GM21526 (cell line): ENCODE measurements at regions not wholly inside any gene's neighbourhood (a gene's known extent, or its start where the extent isn't known, plus 50 kb on each side); places are given as distances from the start of the nearest gene placed in this dataset.
"Not testable (repeated sequence)": the region's sequence is repeated elsewhere in the genome, so short reads cannot be mapped to it uniquely, and the experiment has no call there.

ENCODE experiments used
- ATAC-seq: cut with Tn5 transposase; IDR thresholded peaks from one replicate; pipeline ENCODE4 v1.9.1; 2021; ENCODE audit warnings: moderate library complexity; ENCODE audit not compliant: unreplicated experiment, low FRiP score

DNA sequence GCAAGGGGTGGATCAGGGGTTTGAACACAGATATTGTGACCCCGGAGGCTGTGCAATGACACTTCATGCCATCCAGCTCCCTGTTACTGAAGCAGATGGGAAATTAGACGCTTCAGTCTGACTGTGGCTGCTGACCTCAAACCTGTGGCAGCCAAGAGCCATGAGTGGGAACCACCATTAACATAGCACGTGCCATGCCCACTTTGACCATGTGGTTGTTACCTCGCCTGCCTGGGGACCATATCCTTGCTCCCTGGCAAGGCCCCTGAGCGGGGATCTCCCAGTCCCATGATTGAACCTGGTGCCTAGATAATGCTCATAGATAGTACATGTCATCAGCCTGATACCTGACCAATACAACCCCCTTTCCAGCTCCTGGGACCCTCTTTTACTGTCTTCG, 68.9 kb downstream of the CYP26B1 start:
- no peak for ATAC-seq

GRCh38 chr2:72077702-72078169, 69.9 kb downstream of the CYP26B1 start:
- ATAC-seq, result no peak

- ATAC-seq, result not testable (repeated sequence)
Observed at GRCh38 chr2:72073373-72073772, 74.3 kb downstream of the CYP26B1 start.

- ATAC-seq, result not testable (repeated sequence)
Observed at GRCh38 chr2:72064197-72064596, 83.5 kb downstream of the CYP26B1 start.

DNA sequence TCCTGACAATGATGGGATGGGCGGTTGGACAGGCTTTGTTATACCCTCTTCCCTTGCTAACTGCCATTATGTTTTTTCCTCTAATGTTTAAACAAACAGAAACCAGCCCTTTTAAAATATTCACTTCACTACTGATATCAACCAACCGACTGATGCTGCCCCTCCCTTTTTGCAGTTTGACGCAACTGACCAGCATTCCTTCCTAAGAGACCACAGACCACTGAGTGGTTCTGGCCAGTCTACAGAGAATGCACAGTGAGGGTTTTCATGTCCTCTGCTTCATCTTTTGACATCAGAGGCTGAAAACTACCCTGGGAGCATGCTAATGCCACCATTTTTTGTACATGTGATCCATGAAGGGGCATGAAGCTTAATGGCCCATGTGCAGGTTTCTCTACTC, 85.3 kb downstream of the CYP26B1 start:
- ATAC-seq, result no peak

DNA sequence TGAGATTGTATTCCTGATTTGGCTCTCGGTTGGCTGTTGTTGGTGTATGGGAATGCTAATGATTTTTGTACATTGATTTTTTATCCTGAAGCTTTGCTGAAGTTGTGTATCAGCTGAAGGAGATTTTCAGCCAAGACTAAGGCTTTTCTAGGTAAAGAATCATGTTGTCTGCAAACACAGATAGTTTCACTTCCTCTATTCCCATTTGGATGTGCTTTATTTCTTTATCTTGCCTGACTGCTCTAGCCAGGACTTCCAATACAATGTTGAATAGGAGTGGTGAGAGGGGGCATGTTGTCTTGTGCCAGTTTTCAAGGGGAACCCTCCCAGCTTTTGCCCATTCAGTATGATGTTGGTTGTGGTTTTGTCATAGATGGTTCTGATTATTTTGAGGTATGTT, 90.4 kb downstream of the CYP26B1 start:
- ATAC-seq, result no peak

GRCh38 chr2:72051971-72052505, 95.6 kb downstream of the CYP26B1 start:
- ATAC-seq, result no peak

DNA sequence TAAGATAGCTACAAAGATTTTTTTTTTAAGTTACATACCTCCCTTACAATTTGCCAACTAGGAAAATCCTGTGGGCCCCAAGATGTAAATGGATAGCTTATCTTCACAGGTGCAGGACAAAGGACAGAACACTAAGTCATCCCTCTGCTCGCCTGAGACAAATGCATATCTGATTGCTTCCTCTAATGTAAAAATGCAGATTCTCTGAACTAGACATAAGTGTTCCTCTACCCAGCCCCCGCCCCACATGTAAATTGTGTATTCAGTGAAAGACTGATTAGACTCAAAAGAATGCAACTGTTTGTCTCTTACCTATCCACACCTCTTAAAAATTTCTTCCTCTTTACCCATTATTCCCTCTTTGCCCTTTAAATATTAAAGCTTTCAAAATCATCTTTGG, 96.5 kb downstream of the CYP26B1 start:
- no peak for ATAC-seq

- no peak for ATAC-seq
Observed at GRCh38 chr2:72050734-72051133, 96.9 kb downstream of the CYP26B1 start.

GRCh38 chr2:72048881-72049477, 98.7 kb downstream of the CYP26B1 start:
- ATAC-seq, result no peak

DNA sequence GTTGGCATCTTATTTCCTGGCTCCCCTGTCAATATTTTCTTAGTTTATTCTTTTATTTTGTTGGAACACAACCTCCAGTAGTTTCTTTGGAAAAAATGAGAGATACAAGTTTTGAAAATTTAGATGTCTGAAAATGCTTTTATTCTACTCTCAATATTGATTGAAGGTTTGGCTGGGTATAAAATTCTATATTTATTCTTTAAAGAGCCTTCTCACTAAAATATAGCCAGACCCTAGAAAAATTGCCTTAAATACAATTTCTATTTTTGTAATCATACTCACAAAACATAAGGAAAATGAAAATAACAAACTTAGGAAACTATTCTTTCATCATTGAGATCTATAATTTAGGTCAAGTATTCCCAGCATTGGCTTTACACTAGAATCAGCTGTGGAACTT, 103.7 kb downstream of the CYP26B1 start:
- ATAC-seq, result no peak

GRCh38 chr2:72041638-72042111, 106.0 kb downstream of the CYP26B1 start:
- no peak for ATAC-seq

DNA sequence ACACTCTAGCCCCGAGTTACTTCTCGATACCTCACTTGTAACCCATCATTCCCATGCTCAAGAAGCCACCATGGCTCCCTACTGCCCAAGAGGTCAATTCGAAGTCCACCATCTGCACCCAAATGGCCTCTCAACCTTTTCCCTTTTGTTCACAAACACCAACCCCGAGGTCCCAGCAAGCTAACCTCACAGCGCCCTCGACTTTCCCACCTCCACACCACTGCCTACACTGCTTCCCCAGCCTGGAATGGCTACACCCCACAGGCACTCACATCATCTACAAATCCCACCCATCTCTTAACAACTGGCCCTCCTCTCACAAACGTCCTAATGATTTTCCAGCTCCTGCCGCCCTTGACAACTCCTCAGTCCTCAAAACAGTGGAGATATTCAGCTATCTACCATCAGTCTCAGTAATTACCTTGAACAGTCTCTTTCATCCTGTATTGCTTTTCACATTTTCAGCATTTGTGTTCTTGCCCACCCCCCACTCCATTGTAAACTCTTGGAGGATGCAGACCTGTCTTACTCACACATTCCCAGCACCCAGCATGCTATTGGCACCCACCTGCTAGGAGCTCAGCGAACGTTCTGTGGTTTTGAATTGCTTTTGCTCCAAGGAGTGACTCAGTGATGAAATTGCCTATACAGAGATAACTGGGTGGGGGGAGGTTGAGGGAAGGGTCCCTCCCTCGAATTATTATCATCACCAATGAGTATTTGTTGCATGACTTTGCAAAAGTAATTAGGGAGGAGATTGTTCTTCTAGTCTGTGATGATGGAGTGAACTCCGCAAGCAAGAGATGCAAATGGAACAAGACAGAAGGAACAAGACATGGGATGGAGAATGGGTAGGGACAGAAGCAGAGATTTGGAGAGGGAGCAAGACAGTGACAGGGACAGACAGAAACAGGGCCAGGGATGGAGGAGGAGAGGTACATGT, 106.8 kb downstream of the CYP26B1 start:
- ATAC-seq, result no peak

- no peak for ATAC-seq
Observed at GRCh38 chr2:72038524-72038923, 109.1 kb downstream of the CYP26B1 start.

- ATAC-seq, result no peak
Observed at GRCh38 chr2:72037261-72037666, 110.4 kb downstream of the CYP26B1 start.

DNA sequence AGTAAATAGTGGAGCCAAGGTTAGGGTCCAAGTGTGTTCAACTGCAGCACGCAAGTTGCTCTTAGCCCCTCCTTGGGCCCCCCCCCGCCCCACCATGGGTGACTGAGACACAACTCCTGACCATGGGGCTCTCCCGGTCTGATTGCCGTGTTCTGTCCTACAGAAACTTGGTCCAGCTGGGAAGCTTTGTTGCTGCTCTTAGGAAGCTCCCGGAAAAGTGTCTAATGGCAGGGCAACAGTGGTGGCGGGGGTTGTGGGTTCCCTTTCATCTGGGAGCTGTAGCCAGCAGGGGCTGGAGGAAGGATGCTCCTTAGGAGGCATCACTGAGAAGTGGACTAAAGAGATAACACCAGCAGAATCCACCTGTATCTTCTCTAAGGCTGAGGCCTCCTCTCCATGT, 111.1 kb downstream of the CYP26B1 start:
- no peak for ATAC-seq

GRCh38 chr2:72036173-72036545, 111.5 kb downstream of the CYP26B1 start:
- ATAC-seq, result no peak

- no peak for ATAC-seq
Observed at GRCh38 chr2:72035518-72036172, 112.0 kb downstream of the CYP26B1 start.

GRCh38 chr2:72034353-72035095, 113.1 kb downstream of the CYP26B1 start:
- ATAC-seq, result no peak

GRCh38 chr2:72033636-72034035, 114.0 kb downstream of the CYP26B1 start:
- ATAC-seq, result no peak
